ENCODE measurements at regions not wholly inside any gene's neighbourhood (a gene's known extent, or its start where the extent isn't known, plus 50 kb on each side); places are given as distances from the start of the nearest gene placed in this dataset.
"Not testable (repeated sequence)": the region's sequence is repeated elsewhere in the genome, so short reads cannot be mapped to it uniquely, and the experiment has no call there.

- DNase-seq (ENCODE audit: low read depth in 2 of 2) = no peak
Measured at GRCh38 chr10:65133652-65134051, 1612.5 kb downstream of the REEP3 start.

- DNase-seq (ENCODE audit: low read depth in 2 of 2) = no peak
Measured at GRCh38 chr10:65135508-65135907, 1614.3 kb downstream of the REEP3 start.

GRCh38 chr10:65142641-65143435 is 1621.6 kb downstream of the REEP3 start:
- DNase-seq (ENCODE audit: low read depth in 2 of 2) = no peak

- DNase-seq (ENCODE audit: low read depth in 2 of 2) = no peak
Measured at GRCh38 chr10:65143723-65144122, 1622.5 kb downstream of the REEP3 start.

DNA sequence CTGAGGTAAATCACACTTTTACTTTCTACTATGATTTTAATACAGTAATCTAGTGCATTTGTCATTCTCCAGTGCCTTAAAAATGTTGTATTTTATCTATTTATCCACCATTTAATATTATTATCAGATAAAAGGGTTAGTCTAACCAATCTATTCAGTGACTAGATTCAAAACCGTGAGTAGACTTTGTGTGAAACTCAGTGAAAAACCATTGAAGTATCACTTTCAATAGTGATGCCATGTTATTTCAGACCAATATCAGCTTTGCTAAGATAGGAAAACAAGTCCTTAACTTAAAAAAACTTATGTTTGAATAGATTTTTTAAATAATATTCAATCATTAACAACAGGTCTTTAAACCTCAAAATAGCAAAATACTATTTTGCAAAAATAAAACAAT is 1628.7 kb downstream of the REEP3 start:
- no peak for DNase-seq (ENCODE audit: low read depth in 2 of 2)

GRCh38 chr10:65166272-65166671 is 1645.1 kb downstream of the REEP3 start:
- DNase-seq (ENCODE audit: low read depth in 2 of 2) = no peak

DNA sequence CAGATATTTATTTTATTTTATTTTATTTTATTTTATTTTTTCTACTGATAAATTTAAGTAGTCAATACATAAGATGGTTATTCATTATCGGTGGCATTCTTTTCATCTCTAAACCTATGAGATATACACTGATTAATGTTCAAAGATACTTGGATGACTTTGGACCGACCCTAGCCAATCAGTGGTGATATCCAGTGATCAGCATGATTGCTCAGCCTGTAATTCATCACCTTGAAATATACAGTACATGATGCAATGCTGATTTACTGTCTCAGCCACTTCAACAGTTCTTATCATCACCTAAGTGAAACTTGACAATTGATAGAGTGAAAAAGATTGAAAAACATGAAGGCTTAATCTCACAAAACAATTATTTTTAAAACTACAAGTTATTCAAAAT is 1651.0 kb downstream of the REEP3 start:
- DNase-seq (ENCODE audit: low read depth in 2 of 2) = no peak

DNA sequence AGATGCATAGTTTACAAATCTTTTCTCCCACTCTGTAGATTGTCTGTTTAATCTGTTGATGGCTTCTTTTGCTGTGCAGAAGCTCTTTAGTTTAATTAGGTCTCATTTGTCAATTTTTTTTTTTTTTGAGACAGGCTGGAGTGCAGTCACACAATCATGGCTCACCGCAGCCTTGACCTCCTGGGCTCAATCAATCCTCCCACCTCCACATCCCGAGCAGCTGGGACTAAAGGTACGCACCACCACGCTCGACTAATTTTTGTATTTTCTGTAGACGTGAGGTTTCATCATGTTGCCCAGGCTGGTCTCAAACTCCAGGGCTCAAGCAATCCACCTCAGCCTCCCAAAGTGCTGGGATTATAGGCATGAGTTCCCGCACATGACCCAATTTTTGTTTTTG is 1655.8 kb downstream of the REEP3 start:
- DNase-seq (ENCODE audit: low read depth in 2 of 2) = no peak

GRCh38 chr10:65183236-65183635 is 1662.0 kb downstream of the REEP3 start:
- no peak for DNase-seq (ENCODE audit: low read depth in 2 of 2)

DNA sequence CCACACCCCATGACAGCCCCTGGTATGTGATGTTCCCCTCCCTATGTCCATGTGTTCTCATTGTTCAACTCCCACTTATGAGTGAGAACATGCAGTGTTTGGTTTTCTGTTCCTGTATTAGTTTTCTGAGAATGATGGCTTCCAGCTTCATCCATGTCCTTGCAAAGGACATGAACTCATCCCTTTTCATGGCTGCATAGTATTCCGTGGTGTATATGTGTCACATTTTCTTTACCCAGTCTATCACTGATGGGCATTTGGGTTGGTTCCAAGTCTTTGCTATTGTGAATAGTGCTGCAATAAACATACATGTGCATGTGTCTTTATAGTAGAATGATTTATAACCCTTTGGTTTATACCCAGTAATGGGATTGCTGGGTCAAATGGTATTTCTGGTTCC is 1665.5 kb downstream of the REEP3 start:
- DNase-seq (ENCODE audit: low read depth in 2 of 2) = not testable (repeated sequence)

DNA sequence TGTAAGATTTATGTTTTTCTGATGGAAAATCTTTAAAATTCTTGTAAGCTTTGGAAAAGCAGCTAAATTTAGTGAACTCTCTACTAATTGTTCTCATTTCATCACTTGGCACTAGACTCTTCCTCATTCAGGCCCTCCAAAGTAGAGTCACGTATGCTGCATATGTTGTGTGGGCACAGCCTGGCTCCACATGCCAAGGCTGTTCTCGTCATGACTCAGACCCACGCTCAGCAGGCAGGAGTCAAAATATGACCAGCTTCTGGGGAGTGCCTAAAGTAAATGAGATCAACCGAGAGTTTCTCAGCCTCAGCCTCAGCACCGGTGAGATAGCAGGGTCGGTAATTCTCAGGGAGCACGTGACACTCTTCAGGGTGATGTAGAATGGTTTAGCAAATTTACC is 1672.9 kb downstream of the REEP3 start:
- no peak for DNase-seq (ENCODE audit: low read depth in 2 of 2)

GRCh38 chr10:65194555-65194954 is 1673.4 kb downstream of the REEP3 start:
- DNase-seq (ENCODE audit: low read depth in 2 of 2) = no peak

GRCh38 chr10:65196111-65196510 is 1674.9 kb downstream of the REEP3 start:
- DNase-seq (ENCODE audit: low read depth in 2 of 2) = no peak

DNA sequence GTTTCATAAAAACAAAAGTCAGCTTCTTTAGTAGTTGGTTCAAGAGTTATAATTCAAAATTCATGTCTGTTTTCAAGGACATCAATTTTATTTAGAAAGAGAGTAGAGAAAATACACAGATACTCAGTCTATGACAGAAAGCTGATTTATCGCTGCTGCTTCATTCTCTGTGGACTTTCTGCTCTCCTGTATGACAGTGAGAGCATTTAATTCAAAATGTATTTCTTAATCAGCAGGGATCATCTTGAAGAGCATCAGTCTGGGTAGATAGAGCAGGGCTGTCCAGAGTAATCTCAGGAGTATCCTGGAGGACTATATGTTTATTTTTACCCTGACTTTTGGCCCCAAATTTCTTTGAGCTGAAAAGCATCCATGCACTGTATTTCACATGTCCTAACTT is 1676.7 kb downstream of the REEP3 start:
- no peak for DNase-seq (ENCODE audit: low read depth in 2 of 2)

- DNase-seq (ENCODE audit: low read depth in 2 of 2) = no peak
Measured at GRCh38 chr10:65201491-65201890, 1680.3 kb downstream of the REEP3 start.

DNA sequence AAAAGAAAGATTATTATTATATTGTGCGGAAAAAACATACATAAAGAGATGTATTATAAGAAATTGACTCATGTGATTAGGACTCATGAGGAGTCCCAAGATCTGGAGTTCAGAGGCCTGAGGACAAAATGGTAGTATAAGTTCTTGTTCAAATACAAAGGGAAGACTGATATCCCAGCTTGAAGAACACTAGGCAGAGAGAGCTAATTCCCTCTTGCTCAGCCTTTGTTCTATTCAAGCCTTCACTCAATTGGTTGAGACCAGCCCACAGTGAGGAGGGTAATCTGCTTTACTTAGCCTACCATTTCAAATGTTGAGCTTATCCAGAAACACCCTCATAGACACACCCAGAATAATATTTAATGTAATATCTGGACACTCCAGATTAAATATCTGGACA is 1683.8 kb downstream of the REEP3 start:
- no peak for DNase-seq (ENCODE audit: low read depth in 2 of 2)

GRCh38 chr10:65213170-65213569 is 1692.0 kb downstream of the REEP3 start:
- no peak for DNase-seq (ENCODE audit: low read depth in 2 of 2)

GRCh38 chr10:65219444-65219843 is 1698.2 kb downstream of the REEP3 start:
- DNase-seq (ENCODE audit: low read depth in 2 of 2) = no peak

DNA sequence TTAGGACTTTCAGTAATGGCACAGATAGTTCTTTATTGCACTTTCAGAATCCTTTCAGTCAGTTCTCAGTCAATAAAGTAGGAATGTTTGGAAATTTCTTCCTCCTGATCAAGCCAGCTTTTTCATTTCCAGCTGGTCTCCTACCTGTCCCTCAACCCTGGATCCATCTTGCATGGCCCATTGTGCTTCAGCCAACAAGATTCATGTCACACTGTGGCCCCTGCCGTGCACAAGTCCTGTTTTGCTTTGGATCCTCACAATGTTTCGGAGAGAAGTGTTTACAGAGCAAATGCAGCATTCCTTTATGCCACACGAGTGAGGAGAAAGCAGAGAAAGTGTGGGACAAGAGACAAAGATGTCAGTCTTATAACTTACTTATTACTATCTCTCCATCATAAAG is 1694.7 kb upstream of the LRRTM3 start:
- DNase-seq (ENCODE audit: low read depth in 2 of 2) = no peak

DNA sequence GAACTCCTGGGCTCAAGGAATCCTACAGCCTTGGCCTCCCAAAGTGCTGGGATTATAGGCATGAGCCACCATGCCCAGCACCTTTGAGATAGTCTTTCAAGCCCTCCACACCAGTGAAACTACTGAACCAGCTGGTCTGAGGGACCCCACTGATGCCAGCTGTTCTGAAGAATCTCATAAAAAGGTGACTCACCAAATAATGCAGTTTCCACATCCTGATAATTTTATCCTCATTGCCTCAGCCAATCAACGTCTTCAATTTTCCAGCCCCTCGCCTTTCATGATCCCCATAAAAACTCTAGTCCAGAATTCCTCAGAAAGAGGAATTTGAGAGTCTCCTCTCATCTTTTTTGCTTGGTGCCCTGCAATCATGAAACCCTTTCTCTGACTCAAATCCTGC is 1691.6 kb upstream of the LRRTM3 start:
- no peak for DNase-seq (ENCODE audit: low read depth in 2 of 2)

- no peak for DNase-seq (ENCODE audit: low read depth in 2 of 2)
Measured at GRCh38 chr10:65235266-65235665, 1690.6 kb upstream of the LRRTM3 start.

GRCh38 chr10:65235846-65236245 is 1690.0 kb upstream of the LRRTM3 start:
- no peak for DNase-seq (ENCODE audit: low read depth in 2 of 2)

DNA sequence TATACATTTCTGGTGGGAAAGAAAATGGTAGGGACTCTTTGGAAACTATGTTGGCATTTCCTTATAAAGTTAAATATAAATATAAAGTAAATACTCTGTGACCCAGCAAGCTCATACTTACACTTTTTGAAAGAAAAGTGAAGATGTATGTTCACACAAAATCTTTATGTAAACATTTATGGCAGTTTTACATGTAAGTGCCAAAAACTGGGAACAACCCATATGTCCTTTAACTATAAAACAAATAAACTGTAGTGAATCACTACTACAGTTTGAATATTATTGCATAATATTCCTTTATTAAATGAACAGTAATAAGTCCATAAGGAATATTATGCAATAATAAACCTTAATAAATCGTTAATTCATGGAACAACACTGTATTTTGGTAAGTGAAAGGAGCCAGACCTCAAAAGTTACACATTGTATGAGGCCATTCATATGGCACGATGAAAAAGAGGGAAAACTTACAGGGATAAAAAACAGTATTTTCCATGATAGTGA is 1660.3 kb upstream of the LRRTM3 start:
- DNase-seq (ENCODE audit: low read depth in 2 of 2) = no peak

DNA sequence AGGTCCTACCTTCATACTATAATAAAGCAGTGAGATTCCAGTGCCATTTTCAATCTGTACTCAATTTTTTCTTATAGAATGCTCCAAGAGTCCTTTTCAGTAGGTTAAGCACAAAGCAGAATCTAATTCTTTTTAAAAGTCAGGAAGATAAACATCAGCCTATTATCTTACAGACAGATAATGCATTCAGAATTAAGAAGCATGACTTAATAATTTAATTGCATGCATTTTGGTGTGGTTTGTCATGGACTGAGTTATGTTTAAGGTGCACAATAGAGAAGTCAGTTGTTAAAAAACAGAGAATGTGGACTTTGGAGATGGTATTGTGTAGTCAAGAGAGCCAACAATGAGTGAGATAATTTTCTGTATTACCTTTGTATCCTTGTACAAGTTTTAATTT is 1656.3 kb upstream of the LRRTM3 start:
- DNase-seq (ENCODE audit: low read depth in 2 of 2) = not testable (repeated sequence)
